ENCODE measurements at regions not wholly inside any gene's neighbourhood (a gene's known extent, or its start where the extent isn't known, plus 50 kb on each side); places are given as distances from the start of the nearest gene placed in this dataset.

- DNase-seq = no peak
These were observed 91.8 kb upstream of the KLF7 start for GRCh38 chr2:207257251-207258250.

- peak; percentile 93 for DNase-seq
These were observed 92.7 kb upstream of the KLF7 start for GRCh38 chr2:207258263-207258991.

GRCh38 chr2:207260021-207260420 lies 94.3 kb upstream of the KLF7 start:
- no peak for DNase-seq

- no peak for DNase-seq
These were observed 95.2 kb upstream of the KLF7 start for GRCh38 chr2:207260947-207261346.

- no peak for DNase-seq
These were observed 98.6 kb upstream of the KLF7 start for GRCh38 chr2:207264310-207264709.

GRCh38 chr2:207265332-207265731 lies 99.6 kb upstream of the KLF7 start:
- DNase-seq = no peak

- no peak for DNase-seq
These were observed 100.1 kb upstream of the KLF7 start for GRCh38 chr2:207265869-207266268.

GRCh38 chr2:207266648-207267047 lies 100.9 kb upstream of the KLF7 start:
- DNase-seq = no peak

- DNase-seq = no peak
These were observed 103.3 kb upstream of the KLF7 start for GRCh38 chr2:207269038-207269437.

GRCh38 chr2:207274530-207275189 lies 108.9 kb upstream of the KLF7 start:
- no peak for DNase-seq

GRCh38 chr2:207275779-207276178 lies 110.0 kb upstream of the KLF7 start:
- DNase-seq = no peak

- no peak for DNase-seq
These were observed 110.5 kb upstream of the KLF7 start for GRCh38 chr2:207276248-207276647.

GRCh38 chr2:207276858-207277257 lies 111.1 kb upstream of the KLF7 start:
- DNase-seq = no peak

- DNase-seq = no peak
These were observed 113.8 kb upstream of the KLF7 start for GRCh38 chr2:207279520-207279919.

GRCh38 chr2:207281436-207281835 lies 115.7 kb upstream of the KLF7 start:
- DNase-seq = no peak

GRCh38 chr2:207282916-207283315 lies 117.2 kb upstream of the KLF7 start:
- no peak for DNase-seq

- no peak for DNase-seq
These were observed 117.6 kb upstream of the KLF7 start for GRCh38 chr2:207283356-207283755.

GRCh38 chr2:207284556-207285472 lies 119.1 kb upstream of the KLF7 start:
- DNase-seq = no peak

- no peak for DNase-seq
These were observed 119.7 kb upstream of the KLF7 start for GRCh38 chr2:207285473-207285815.

- DNase-seq = no peak
These were observed 120.4 kb upstream of the KLF7 start for GRCh38 chr2:207286106-207286505.

- no peak for DNase-seq
These were observed 122.9 kb upstream of the KLF7 start for GRCh38 chr2:207288628-207289027.

- no peak for DNase-seq
These were observed 123.7 kb upstream of the KLF7 start for GRCh38 chr2:207289295-207290018.
